ENCODE measurements at regions not wholly inside any gene's neighbourhood (a gene's known extent, or its start where the extent isn't known, plus 50 kb on each side); places are given as distances from the start of the nearest gene placed in this dataset.
"Not testable (repeated sequence)": the region's sequence is repeated elsewhere in the genome, so short reads cannot be mapped to it uniquely, and the experiment has no call there.

DNA sequence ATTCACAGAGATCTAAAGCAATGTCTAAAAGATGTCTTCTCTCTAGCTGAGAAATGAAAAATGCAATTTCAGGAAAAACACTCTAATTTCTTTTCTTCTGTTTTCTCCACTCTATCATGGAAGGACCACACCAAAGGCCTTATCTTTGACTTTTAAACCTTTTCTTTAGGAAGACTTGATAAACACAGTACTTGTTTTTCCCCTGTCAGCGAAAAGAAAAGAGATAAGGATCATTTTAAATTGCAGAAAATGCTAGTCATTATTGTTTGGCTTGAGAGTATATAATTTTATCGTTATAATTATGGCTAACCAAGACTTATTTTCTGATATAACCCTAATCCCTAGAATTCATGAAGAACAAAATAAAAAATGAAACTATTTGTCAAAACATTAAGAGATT, 462.4 kb upstream of the API5 start:
- DNase-seq (ENCODE audit: low read depth), result no peak

GRCh38 chr11:42857344-42857743, 454.5 kb upstream of the API5 start:
- no peak for DNase-seq (ENCODE audit: low read depth)

DNA sequence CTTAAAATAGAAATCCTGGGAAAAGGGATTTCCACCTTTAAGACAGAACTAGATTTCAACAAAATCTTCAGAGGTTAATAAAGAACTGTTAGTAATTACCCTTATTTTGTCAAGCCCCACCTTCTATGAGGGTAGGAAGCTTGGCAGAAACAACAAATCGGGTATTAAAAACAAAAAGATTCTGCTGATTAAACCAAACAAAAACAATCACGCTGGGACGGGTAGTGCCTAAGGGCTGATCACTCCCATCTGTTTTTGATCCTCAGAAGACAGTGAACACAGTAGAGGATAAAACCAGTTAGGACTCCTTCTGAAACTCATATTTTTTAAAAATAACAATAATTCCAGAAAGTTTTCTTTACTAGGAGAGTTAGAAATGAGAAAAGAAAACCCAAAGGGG, 441.3 kb upstream of the API5 start:
- DNase-seq (ENCODE audit: low read depth), result no peak

DNA sequence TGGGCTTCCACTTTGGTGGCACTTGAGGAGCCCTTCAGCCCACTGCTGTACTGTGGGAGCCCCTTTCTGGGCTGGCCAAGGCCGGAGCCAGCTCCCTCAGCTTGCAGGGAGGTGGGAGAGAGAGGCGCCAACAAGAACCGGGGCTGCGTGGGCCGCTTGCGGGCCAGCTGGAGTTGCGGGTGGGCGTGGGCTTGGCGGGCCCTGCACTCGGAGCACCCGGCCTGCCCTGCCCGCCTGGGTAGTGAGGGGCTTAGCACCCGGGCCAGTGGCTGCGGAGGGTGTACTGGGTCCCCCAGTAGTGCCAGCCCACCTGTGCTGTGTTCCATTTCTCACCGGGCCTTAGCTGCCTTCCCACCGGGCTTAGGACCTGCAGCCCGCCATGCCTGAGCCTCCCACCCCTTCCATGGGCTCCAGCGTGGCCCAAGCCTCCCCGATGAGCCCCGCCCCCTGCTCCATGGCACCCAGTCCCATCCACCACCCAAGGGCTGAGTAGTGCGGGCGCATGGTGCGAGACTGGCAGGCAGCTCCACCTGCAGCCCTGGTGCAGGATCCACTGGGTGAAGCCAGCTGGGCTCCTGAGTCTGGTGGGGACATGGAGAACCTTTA, 437.9 kb upstream of the API5 start:
- DNase-seq (ENCODE audit: low read depth), result not testable (repeated sequence)

DNA sequence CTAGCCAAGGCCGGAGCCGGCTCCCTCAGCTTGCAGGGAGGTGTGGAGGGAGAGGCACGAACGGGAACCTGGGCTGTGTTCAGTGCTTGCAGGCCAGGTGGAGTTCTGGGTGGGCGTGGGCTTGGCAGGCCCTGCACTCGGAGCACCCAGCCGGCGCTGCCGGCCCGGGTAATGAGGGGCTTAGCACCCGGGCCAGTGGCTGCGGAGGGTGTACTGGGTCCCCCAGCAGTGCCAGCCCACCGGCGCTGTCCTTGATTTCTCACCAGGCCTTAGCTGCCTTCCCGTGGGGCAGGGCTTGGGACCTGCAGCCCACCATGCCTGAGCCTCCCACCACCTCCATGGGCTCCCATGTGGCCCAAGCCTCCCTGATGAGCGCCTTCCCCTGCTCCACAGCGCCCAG, 430.5 kb upstream of the API5 start:
- not testable (repeated sequence) for DNase-seq (ENCODE audit: low read depth)

GRCh38 chr11:42890773-42891172, 421.0 kb upstream of the API5 start:
- no peak for DNase-seq (ENCODE audit: low read depth)

DNA sequence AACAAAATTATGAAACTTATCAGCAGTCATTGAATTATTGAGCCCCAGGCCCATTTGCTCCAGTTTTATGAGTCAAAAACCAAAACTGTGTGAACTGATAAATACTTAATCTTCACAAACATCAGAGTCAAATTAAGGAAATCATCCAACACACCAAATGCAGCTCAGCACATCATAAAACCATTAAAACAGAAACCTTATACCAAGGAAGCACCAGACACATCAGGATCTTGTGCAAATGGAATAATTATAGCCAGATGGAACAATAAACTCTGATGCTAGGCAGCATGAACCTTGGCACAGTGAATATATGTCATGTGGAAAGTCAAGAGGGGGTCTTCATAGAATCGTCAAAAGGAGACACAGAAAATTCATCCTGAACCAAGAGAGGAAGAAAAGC, 410.7 kb upstream of the API5 start:
- DNase-seq (ENCODE audit: low read depth), result no peak

DNA sequence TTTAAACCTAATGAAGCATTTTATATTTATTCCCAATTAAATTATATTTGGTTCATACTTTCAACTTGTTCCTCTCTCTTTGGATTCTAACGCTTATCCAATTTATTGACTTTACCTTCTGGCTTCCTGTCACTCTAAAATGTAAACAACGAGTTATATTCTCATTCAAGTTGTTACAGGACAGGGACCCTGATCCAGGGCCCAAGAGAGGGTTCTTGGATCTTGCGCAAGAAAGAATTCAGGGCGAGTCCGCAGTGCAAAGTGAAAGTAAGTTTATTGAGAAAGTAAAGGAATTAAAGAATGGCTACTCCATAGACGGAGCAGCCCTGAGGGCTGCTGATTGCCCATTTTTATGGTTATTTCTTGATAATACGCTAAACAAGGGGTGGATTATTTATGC, 405.6 kb upstream of the API5 start:
- DNase-seq (ENCODE audit: low read depth), result no peak

GRCh38 chr11:42913731-42914130, 398.1 kb upstream of the API5 start:
- DNase-seq (ENCODE audit: low read depth), result no peak

- no peak for DNase-seq (ENCODE audit: low read depth)
Observed at GRCh38 chr11:42923651-42924050, 388.1 kb upstream of the API5 start.

DNA sequence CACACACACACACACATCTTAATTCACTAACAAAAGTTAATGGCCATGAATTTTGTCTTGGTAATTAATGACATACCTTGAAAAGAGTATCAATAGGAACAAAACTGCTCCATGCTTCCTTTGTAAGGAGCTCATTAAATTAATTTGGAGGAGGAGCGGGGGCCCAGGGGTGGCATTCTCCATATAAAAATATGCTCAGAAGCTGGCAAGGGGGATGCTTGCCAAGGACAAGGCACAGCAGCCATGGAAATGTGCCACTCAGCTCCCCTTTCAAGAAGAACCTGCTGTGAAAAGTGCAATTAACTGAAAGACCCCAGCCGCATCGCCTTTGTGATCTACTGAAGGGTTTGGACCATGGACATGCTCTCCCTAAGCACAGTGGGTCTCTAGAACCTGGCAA, 385.9 kb upstream of the API5 start:
- DNase-seq (ENCODE audit: low read depth), result no peak

DNA sequence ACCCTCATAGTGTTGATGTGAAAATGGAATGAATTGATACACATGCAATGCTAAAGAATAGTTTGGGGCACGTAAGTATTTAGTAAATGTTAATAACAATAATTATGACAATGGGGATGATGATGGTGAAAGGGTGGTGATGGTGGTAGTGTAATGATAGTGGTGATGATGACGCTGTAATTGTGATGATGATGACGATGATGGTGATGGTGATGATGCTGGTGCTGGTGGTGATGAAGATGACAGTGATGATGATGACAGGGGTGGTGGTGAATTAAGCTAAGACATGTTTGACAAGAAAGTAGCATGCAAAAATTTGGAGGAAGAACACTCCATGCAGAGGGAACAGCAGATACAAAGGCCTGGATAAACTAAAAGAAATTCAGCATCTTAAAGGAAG, 364.4 kb upstream of the API5 start:
- DNase-seq (ENCODE audit: low read depth), result no peak

DNA sequence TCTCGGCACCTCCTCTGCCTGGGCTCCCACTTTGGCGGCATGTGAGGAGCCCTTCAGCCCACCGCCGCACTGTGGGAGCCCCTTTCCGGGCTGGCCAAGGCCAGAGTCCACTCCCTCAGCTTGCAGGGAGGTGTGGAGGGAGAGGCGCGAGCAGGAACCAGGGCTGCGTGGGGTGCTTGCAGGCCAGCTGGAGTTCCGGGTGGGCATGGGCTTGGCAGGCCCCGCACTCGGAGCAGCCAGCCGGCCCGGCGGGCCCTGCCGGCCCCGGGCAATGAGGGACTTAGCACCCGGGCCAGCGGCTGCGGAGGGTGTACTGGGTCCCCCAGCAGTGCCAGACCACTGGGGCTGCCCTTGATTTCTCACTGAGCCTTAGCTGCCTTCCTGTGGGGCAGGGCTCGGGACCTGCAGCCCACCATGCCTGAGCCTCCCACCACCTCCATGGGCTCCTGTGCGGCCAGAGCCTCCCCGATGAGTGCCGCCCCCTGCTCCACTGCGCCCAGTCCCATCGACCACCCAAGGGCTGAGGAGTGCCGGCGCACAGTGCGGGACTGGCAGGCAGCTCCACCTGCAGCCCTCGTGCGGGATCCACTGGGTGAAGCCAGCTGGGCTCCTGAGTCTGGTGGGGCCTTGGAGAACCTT, 361.9 kb upstream of the API5 start:
- DNase-seq (ENCODE audit: low read depth), result not testable (repeated sequence)

DNA sequence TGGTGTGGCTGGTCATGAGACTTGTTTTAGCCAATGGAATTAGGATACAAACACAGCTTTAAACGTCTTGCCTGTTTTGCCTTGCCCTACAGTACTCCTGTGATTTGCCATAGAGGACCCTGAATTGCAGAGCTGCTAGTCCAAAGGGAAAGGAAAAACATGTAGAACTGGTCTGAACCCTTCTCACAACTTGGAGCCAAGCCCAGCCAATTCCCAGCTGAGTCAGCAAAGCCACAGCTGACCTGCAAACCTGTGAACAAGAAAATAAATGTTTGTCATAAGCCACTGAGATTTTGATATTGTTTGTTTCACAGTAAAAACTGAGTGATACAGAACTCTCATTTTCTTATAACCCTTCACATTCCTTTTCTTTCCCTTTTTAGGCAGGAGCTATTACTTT, 360.5 kb upstream of the API5 start:
- DNase-seq (ENCODE audit: low read depth), result no peak

DNA sequence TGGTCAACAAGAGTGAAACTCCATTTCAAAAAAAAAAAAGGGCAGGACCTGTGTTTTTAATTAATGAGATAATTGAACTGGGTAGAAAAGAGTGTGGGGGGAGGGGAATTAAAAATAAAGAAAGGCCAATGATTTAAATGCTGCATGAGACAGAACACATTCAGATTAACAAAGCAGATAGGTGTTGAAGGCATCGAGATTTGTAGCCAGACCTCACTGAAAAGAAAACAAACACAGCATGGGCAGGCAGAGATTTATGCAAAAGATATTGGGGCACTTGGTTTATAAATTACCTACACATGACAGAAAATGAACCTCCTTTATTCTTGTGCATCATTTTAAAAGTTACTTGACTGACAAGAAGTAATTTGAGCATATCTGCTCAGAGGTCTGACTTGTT, 354.0 kb upstream of the API5 start:
- DNase-seq (ENCODE audit: low read depth), result no peak

DNA sequence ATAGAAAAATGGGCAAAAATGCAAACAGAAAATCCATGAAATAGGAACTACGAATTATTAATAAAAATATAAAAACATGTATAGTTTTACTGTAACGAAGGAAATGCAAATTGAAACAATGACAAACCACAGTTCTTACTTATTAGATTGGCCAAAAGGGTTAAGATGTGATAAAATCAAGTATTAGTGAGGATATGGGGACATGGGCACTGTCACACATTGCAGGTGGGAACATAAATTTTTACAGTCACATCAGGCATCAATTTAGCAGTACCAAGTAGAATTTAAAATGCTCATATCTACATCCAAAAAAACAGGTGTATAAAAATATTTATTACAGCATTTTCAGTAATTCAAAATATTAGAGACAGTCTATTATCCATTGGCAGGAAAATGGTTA, 353.2 kb upstream of the API5 start:
- DNase-seq (ENCODE audit: low read depth), result no peak

DNA sequence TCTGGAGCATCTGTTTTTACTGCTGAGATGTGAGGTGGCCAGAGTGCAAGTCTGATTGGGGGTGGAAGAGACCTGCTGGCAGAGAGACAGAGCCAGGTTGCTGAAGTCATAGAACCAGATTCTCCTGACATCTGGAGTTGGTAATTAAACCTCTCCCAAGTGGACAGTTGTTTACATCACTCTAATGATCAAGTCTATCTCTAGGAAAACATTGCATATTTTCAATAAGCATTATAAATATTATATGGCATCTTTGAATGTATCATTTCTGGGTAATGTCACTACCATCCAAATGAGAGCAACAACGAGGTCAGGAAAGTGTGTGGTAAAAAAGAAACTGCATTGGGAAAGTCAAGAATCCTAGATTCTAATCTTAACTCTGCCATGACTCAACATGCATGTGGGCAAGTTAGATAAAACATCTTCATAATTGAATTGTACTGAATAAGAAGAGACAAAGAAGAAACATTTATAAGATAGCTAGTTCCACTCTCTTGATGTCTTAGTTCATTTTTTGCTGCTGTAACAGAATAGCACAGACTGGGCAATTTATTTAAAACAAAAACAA, 351.2 kb upstream of the API5 start:
- no peak for DNase-seq (ENCODE audit: low read depth)

DNA sequence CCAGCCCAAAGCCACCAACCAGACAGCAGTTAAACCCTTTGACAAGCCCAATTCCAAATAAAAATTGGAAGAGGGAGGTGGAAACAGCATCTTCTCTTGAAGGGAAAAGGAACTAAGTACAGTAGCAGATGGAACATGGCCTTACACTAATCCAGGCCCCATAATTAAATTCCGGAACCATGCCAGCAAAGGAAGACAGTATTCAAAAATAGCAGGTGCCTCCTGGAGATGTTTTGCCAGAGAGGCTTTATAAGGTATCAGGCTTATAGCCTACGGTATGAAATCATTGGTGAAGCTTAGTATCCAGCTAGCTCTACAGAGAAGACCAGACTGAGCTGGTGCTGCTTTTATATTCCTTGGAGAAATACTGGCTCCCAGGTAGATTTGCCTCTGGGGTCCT, 344.1 kb upstream of the API5 start:
- DNase-seq (ENCODE audit: low read depth), result no peak

- no peak for DNase-seq (ENCODE audit: low read depth)
Observed at GRCh38 chr11:42972741-42973140, 339.1 kb upstream of the API5 start.

GRCh38 chr11:42974510-42975179, 337.2 kb upstream of the API5 start:
- DNase-seq (ENCODE audit: low read depth), result no peak

- DNase-seq (ENCODE audit: low read depth), result no peak
Observed at GRCh38 chr11:42975180-42975529, 336.6 kb upstream of the API5 start.

- DNase-seq (ENCODE audit: low read depth), result no peak
Observed at GRCh38 chr11:42976636-42977217, 335.1 kb upstream of the API5 start.

DNA sequence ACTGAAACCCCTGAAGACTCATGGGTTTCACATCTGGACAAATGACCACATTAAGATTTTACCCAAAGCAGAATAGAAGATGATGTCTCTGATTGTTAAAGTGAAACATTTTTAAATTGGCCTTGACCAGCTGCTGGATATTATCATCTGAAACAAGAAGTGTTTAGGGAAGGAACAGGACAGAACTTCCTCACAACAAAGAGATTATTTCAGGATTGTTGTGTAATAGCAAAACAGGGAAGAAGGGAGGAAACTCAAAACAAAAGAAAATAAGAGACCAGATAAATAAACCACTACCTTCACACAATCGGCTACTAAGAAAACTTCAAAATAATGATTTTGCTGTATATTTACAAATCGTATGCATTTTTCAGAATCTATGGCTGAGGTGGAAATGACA, 319.2 kb upstream of the API5 start:
- DNase-seq (ENCODE audit: low read depth), result no peak

Data from CMK (cell line).